ENCODE measurements at regions not wholly inside any gene's neighbourhood (a gene's known extent, or its start where the extent isn't known, plus 50 kb on each side); places are given as distances from the start of the nearest gene placed in this dataset.

DNA sequence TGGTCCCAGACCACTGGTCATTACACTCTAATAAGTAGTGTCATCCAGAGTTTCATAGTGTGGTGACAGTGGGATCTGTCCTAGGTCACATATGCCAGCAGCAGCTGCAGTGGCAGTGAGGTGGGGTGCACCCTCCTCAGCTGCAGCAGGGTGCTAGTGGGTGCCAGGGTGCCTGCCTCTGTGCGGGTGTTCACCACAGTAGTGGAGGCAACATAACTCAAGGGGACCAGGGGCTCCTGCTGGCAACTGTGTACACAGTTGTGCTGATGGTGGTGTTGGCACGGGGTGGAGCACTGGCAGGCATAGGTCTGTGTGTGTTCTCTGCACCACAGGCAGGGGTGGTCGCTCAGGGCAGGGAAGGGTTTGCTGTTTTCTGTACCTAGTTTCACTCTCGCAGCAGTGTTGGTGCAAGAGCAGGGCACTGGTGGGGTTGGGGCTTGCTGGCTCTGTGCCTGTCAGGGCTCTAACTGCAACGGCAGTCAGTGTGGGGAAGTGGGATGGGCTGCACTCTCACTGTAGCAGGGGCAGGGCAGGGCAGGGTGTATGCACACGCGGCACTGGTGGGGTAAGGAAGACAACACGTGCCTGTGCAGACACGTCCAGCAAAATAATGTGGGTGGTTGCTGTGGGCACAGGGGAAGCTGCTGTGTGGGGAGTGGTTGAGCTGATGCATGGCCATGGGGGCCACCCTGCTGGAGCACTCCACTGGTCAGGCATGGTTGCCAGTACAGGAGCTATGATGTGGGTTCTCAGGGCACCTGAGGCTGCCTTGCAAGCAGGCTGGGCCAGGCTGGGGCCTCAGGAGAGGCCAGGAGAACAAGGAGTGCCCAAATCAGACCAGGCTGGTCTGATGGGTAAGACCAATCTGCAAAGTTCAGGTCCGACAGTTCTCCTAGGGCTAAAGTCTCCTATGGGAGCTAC is 226.6 kb downstream of the MEIS1 start:
- no peak for DNase-seq (ENCODE audit: low read depth)
- TF ChIP-seq, protein P1, sequence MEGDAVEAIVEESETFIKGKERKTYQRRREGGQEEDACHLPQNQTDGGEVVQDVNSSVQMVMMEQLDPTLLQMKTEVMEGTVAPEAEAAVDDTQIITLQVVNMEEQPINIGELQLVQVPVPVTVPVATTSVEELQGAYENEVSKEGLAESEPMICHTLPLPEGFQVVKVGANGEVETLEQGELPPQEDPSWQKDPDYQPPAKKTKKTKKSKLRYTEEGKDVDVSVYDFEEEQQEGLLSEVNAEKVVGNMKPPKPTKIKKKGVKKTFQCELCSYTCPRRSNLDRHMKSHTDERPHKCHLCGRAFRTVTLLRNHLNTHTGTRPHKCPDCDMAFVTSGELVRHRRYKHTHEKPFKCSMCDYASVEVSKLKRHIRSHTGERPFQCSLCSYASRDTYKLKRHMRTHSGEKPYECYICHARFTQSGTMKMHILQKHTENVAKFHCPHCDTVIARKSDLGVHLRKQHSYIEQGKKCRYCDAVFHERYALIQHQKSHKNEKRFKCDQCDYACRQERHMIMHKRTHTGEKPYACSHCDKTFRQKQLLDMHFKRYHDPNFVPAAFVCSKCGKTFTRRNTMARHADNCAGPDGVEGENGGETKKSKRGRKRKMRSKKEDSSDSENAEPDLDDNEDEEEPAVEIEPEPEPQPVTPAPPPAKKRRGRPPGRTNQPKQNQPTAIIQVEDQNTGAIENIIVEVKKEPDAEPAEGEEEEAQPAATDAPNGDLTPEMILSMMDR (IDR thresholded peaks at IDR 0.05; ENCODE audit: insufficient read depth, low read length): no peak
- no peak overlapping the region for H3K4me3 ChIP-seq (ENCODE audit: low read depth, low read length)

DNA sequence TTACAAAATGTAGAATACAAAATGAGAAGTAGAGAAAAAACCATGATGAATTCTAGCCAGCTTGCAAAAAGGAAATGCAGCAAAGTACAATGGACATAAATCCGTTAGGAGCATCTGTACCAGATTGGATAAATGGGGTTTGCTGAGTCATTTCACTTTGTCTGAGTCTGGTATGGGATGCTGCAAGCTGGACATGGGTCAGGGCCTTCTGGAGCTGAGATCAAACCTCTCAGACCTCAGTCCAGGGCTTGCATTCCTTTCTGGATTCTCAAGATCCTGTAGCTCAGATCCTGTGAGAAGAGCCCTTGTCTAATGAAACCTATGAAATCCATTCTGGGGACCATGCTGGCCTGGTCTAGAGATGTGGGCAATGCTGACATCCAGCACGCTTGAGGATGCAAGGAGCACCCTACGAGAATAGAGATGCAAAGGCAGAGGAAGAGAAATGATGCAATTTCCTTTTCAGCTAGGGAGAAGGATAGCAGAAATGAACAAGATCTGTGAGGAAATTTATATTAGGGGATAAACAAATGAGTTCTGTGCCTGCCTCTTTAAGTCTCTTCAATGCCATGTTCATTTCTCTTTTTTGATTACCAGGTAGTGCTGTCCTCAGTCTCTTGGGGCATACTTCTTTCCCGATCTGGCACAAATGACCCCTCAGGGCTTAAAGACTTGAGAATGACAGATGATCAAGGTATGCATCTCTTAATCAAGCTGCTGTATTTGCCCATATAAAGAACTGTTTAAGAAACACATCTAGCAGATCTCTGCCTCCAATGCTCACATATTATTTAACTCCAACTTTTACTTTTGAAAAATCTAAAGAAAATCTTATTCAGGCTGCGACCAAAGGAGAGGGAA is 230.4 kb downstream of the MEIS1 start:
- H3K4me3 ChIP-seq (ENCODE audit: low read depth, low read length): no peak overlapping the region
- DNase-seq (ENCODE audit: low read depth): peak; percentile 29
- TF ChIP-seq, protein P1 (IDR thresholded peaks at IDR 0.05; ENCODE audit: insufficient read depth, low read length): no peak

DNA sequence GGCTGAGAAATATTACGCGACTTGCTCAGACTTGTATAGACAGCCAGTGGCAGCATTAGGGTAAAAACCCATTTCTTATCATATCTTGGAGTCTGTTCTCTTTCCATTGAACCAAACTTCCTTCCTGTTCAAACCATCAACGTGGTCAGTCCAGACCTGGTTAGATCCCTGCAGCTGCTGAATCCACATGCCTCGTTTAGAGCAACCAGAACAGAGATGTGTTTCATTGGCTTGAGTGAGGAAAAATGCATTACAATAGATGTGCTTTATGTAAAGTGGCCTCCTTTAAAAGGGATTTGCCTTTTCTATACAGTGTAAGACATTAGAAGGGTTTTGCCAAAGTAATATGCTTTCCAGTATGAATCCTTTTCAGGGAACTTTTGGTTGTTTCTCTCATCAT is 232.4 kb downstream of the MEIS1 start:
- TF ChIP-seq, protein P1 (IDR thresholded peaks at IDR 0.05; ENCODE audit: insufficient read depth, low read length): no peak
- H3K4me3 ChIP-seq (ENCODE audit: low read depth, low read length): no peak overlapping the region
- no peak for DNase-seq (ENCODE audit: low read depth)

DNA sequence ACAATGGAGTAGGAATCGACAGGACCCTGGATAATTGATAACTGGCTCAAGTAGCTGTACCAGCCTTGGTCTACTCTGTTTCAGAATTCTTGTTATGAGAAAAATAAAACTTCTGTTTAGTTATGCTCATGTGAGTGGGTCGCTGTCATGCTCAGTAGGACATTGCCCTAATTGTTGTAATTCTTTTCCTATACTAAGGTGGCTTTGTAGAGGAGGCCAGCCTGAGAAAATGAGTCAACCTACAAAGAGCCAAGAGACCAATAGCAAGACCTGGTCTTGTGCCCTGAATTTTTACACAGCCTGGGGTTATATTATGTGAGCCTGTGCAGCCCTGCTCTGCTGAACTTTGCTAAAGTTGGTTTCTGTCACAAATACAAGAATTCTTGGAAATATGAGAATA is 238.4 kb downstream of the MEIS1 start:
- no peak for DNase-seq (ENCODE audit: low read depth)
- H3K4me3 ChIP-seq (ENCODE audit: low read depth, low read length): no peak overlapping the region
- TF ChIP-seq, protein P1 (IDR thresholded peaks at IDR 0.05; ENCODE audit: insufficient read depth, low read length): no peak

DNA sequence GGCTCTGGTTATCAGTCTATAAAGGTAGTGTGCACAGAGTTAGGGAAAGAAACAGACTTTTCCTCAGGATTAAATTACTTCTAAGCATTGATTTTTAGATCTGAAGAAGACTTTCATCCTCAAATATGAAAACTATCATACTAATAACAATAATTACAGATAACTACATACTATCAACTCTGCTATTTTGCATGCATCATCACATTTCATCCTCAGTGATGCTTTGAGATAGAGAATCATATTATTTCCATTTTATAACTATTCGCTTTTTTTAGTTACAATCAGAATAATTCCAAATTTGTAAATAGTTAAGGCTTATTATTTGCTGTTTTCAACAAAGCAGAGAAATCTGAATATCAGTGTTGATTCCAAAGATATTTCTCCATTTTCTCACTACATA is 239.2 kb downstream of the MEIS1 start:
- no peak for DNase-seq (ENCODE audit: low read depth)
- H3K4me3 ChIP-seq (ENCODE audit: low read depth, low read length): no peak overlapping the region
- TF ChIP-seq, protein P1 (IDR thresholded peaks at IDR 0.05; ENCODE audit: insufficient read depth, low read length): no peak

DNA sequence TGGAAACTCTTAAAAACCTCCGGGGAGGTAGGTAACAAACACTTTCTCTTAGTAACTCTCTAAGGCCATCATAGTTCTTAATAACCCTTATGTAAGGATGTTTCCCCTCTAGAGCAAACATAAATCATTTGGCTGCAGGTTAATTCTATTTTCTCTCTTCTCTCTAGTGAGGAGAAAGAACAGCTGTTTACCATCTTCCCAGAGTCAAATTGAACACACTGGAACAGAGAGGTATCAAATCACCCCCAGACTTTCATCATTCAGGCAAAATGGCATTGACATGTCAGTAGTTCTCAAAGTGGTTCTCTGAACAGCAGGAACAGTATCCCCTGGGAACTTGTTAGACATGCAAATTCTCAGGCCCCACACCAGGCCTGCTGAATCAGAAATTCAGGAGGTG is 240.7 kb downstream of the MEIS1 start:
- H3K4me3 ChIP-seq (ENCODE audit: low read depth, low read length): no peak overlapping the region
- DNase-seq (ENCODE audit: low read depth): no peak
- TF ChIP-seq, protein P1 (IDR thresholded peaks at IDR 0.05; ENCODE audit: insufficient read depth, low read length): no peak
